ENCODE measurements at regions not wholly inside any gene's neighbourhood (a gene's known extent, or its start where the extent isn't known, plus 50 kb on each side); places are given as distances from the start of the nearest gene placed in this dataset.

- no peak for TF ChIP-seq CTCF (optimal IDR thresholded peaks at IDR 0.05 in 1 of 3, IDR thresholded peaks at IDR 0.05 in 1 of 3, conservative IDR thresholded peaks at IDR 0.05 in 1 of 3; ENCODE audit: extremely low read depth in 1 of 3, insufficient read depth in 2 of 3, low read length in 3 of 3)
- TF ChIP-seq EZH2 (IDR thresholded peaks at IDR 0.05; ENCODE audit: low read length), result no peak
Measured at GRCh38 chr12:24718617-24719016, 230.3 kb downstream of the BCAT1 start.

Data from keratinocyte (primary cell).